Activated T-helper 17 cell treated with anti-CD3 and anti-CD28 coated beads, Interleukin-2, amount 50 U/mL, for 72 hours (primary cell): ENCODE measurements at regions not wholly inside any gene's neighbourhood (a gene's known extent, or its start where the extent isn't known, plus 50 kb on each side); places are given as distances from the start of the nearest gene placed in this dataset.

Source experiments
- ATAC-seq: fragments of 150-1000 bp; cut with Tn5 transposase; replicated peaks from 2 replicates; pipeline ENCODE4 v1.10.0; 2021; ENCODE audit warnings: mild to moderate bottlenecking, moderate library complexity
- H3K27ac Mint-ChIP-seq: one replicate; pipeline ENCODE4 v1.8.0; 2022; ENCODE audit warnings: mixed read lengths
- H3K27me3 Mint-ChIP-seq: one replicate; pipeline ENCODE4 v1.8.0; 2022; ENCODE audit warnings: mixed read lengths
- H3K36me3 Mint-ChIP-seq: one replicate; pipeline ENCODE4 v1.8.0; 2022; ENCODE audit warnings: low read depth, mild to moderate bottlenecking, mixed read lengths
- H3K4me1 Mint-ChIP-seq: one replicate; pipeline ENCODE4 v1.8.0; 2022; ENCODE audit warnings: mixed read lengths
- H3K4me3 Mint-ChIP-seq: one replicate; pipeline ENCODE4 v1.8.0; 2022; ENCODE audit warnings: mild to moderate bottlenecking, mixed read lengths
- H3K9me3 Mint-ChIP-seq: one replicate; pipeline ENCODE4 v1.8.0; 2022; ENCODE audit warnings: mixed read lengths

- H3K27me3 Mint-ChIP-seq = no peaks in the 10 kb centered on the region
- H3K27ac Mint-ChIP-seq = no peak overlapping the region
- no peaks in the 10 kb centered on the region for H3K36me3 Mint-ChIP-seq
- H3K4me3 Mint-ChIP-seq = no peak overlapping the region
- no peaks in the 10 kb centered on the region for H3K4me1 Mint-ChIP-seq
- peaks cover 11% of the 10 kb centered on the region for H3K9me3 Mint-ChIP-seq
- ATAC-seq = no peak
These were observed 370.8 kb upstream of the MEF2C start for GRCh38 chr5:89253666-89254352.

- Mint-ChIP-seq H3K36me3 (no peaks in the 10 kb centered on the region), H3K4me3 (no peak overlapping the region), H3K27ac (no peak overlapping the region), H3K9me3 (peaks cover 5% of the 10 kb centered on the region), H3K4me1 (no peaks in the 10 kb centered on the region), H3K27me3 (no peaks in the 10 kb centered on the region)
- ATAC-seq = no peak
These were observed 363.9 kb upstream of the MEF2C start for GRCh38 chr5:89246864-89247263.

DNA sequence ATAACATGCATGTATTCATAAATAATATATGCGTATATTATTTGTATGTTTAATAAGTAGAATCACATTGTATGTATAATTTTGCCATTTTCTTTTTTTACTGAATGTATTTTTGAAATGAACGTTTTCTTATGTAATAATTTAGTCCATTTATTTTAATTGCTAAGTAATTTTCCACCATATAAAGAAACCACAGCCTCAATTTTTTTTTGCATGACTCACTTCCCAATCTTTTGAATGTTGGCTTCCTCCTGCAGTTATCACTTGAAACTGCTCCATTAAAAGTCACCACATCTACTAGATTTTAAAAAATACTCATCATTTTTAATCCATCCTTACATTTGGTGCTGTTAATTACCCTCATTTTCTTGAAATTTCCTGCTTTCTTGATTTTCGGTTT lies 363.3 kb upstream of the MEF2C start:
- H3K9me3 Mint-ChIP-seq = peaks cover 5% of the 10 kb centered on the region
- no peak overlapping the region for H3K27ac Mint-ChIP-seq
- H3K4me3 Mint-ChIP-seq = no peak overlapping the region
- H3K27me3 Mint-ChIP-seq = no peaks in the 10 kb centered on the region
- no peaks in the 10 kb centered on the region for H3K4me1 Mint-ChIP-seq
- ATAC-seq = no peak
- no peaks in the 10 kb centered on the region for H3K36me3 Mint-ChIP-seq

GRCh38 chr5:89243611-89244010 lies 360.6 kb upstream of the MEF2C start:
- H3K36me3 Mint-ChIP-seq = no peaks in the 10 kb centered on the region
- no peak overlapping the region for H3K27ac Mint-ChIP-seq
- ATAC-seq = no peak
- no peaks in the 10 kb centered on the region for H3K27me3 Mint-ChIP-seq
- no peaks in the 10 kb centered on the region for H3K9me3 Mint-ChIP-seq
- no peak overlapping the region for H3K4me3 Mint-ChIP-seq
- no peaks in the 10 kb centered on the region for H3K4me1 Mint-ChIP-seq

DNA sequence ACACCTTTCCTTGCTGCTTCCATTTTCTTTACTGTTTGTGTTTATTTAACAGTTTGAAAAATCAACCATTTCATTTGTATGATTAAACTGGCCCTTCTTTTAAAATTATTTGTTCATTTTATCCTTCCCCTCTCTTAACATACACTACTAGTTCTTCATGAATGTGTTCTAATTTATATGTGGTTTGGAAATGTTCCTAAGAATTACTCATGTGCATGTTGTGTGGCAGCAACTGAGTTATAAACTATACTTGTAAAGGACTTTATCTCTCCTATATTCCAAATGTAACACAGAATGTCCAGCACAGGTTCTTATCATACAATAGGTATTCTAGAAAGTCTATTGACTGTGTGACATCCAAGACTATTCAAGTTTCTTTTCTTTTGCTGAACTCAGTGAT lies 358.2 kb upstream of the MEF2C start:
- H3K27me3 Mint-ChIP-seq = no peaks in the 10 kb centered on the region
- no peak overlapping the region for H3K4me3 Mint-ChIP-seq
- no peaks in the 10 kb centered on the region for H3K9me3 Mint-ChIP-seq
- ATAC-seq = no peak
- H3K36me3 Mint-ChIP-seq = no peaks in the 10 kb centered on the region
- H3K27ac Mint-ChIP-seq = no peak overlapping the region
- H3K4me1 Mint-ChIP-seq = no peaks in the 10 kb centered on the region

DNA sequence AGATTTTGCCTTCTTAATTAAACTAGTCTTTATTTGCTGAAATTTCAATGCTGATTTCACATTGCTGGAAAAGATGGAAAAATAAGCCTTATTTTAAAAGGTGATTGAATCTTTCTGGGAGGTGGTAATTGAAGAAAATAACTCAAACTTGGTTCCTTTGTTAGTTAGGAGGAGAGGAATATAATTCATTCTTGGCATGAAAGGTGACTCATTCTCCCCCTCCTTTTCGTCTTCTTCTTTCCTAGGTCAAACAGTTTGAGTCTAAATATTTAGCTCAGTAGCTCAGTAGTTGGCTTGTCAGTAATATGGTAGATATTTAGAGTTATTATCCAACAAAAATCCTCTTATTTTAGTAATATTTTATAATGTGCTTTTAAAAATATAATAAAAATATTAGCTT lies 353.9 kb upstream of the MEF2C start:
- H3K4me3 Mint-ChIP-seq = no peak overlapping the region
- no peaks in the 10 kb centered on the region for H3K9me3 Mint-ChIP-seq
- H3K27ac Mint-ChIP-seq = no peak overlapping the region
- no peaks in the 10 kb centered on the region for H3K27me3 Mint-ChIP-seq
- no peak for ATAC-seq
- H3K36me3 Mint-ChIP-seq = no peaks in the 10 kb centered on the region
- no peaks in the 10 kb centered on the region for H3K4me1 Mint-ChIP-seq

DNA sequence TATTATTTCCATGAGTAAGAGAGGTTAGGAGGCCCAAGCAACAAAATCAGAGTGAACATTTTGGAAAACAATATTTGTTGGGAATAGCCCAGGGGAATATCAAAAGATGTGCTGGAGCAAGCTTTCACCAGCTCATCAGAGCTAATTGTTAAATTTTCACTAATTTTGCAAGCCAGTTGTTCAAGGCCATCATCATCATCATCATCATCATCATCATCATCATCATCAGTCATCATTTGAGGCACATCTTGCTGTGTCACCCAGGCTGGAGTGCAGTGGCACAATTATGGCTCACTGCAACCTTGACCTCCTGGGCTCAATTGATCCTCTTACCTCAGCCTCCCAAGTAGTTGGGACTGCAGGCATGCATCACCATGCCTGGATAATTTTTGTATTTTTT lies 350.5 kb upstream of the MEF2C start:
- ATAC-seq = no peak
- Mint-ChIP-seq H3K9me3 (no peaks in the 10 kb centered on the region), H3K4me1 (no peaks in the 10 kb centered on the region), H3K4me3 (no peak overlapping the region), H3K36me3 (no peaks in the 10 kb centered on the region), H3K27me3 (no peaks in the 10 kb centered on the region), H3K27ac (no peak overlapping the region)

GRCh38 chr5:89232139-89232603 lies 349.2 kb upstream of the MEF2C start:
- Mint-ChIP-seq H3K4me1 (no peaks in the 10 kb centered on the region), H3K4me3 (no peak overlapping the region), H3K27me3 (no peaks in the 10 kb centered on the region), H3K36me3 (no peaks in the 10 kb centered on the region), H3K27ac (no peak overlapping the region), H3K9me3 (no peaks in the 10 kb centered on the region)
- ATAC-seq = no peak

- Mint-ChIP-seq H3K36me3 (no peaks in the 10 kb centered on the region), H3K27me3 (no peaks in the 10 kb centered on the region), H3K4me3 (no peak overlapping the region), H3K4me1 (no peaks in the 10 kb centered on the region), H3K27ac (no peak overlapping the region), H3K9me3 (no peaks in the 10 kb centered on the region)
- no peak for ATAC-seq
These were observed 347.2 kb upstream of the MEF2C start for GRCh38 chr5:89230178-89230577.

GRCh38 chr5:89229331-89230070 lies 346.5 kb upstream of the MEF2C start:
- ATAC-seq = no peak
- Mint-ChIP-seq H3K27ac (no peak overlapping the region), H3K4me3 (no peak overlapping the region), H3K9me3 (no peaks in the 10 kb centered on the region), H3K4me1 (no peaks in the 10 kb centered on the region), H3K36me3 (no peaks in the 10 kb centered on the region), H3K27me3 (no peaks in the 10 kb centered on the region)

DNA sequence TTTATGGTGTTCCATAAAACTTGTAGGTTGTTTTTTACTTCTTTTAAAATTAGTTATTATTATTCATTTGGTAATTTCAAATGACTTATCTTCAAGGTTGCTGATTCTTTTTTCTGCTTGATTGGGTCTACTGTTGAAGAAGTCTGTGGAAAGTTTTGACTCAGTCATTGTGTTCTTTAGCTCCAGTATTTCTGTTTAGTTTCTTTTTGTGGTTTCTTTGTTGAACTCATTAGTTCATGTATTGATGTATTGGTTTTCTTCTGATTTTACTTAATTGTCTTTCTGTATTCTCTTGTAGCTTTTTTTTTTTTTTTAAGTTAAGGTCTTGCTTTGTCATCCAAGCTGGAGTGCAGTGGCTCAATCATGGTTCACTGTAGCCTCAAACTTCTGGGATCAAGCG lies 345.4 kb upstream of the MEF2C start:
- H3K9me3 Mint-ChIP-seq = no peaks in the 10 kb centered on the region
- H3K36me3 Mint-ChIP-seq = no peaks in the 10 kb centered on the region
- H3K4me3 Mint-ChIP-seq = no peak overlapping the region
- no peaks in the 10 kb centered on the region for H3K27me3 Mint-ChIP-seq
- H3K27ac Mint-ChIP-seq = no peak overlapping the region
- ATAC-seq = no peak
- H3K4me1 Mint-ChIP-seq = no peaks in the 10 kb centered on the region

DNA sequence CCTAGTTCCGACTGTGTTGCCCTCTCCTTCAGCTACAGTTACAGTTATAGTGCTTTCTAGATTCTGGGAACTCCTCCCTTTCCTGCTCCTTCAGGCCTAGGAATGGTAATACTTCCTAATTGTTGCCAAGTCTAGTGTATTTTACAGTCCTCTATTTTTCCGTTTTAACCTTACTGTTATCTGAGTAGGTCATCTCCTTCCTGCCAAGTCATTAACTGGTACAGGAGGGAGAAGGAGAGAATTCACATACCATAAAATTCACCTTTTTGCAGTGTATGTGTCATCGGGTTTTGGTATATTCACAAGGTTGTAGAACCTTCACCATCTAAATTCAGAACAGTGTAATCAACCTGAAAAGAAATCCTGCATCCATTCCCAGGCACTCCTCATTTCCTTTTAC lies 335.4 kb upstream of the MEF2C start:
- no peak overlapping the region for H3K4me3 Mint-ChIP-seq
- H3K27ac Mint-ChIP-seq = no peak overlapping the region
- no peak for ATAC-seq
- no peaks in the 10 kb centered on the region for H3K36me3 Mint-ChIP-seq
- H3K4me1 Mint-ChIP-seq = no peaks in the 10 kb centered on the region
- no peaks in the 10 kb centered on the region for H3K27me3 Mint-ChIP-seq
- H3K9me3 Mint-ChIP-seq = peaks cover 11% of the 10 kb centered on the region

- Mint-ChIP-seq H3K36me3 (no peaks in the 10 kb centered on the region), H3K4me3 (no peak overlapping the region), H3K27me3 (no peaks in the 10 kb centered on the region), H3K9me3 (peaks cover 11% of the 10 kb centered on the region), H3K4me1 (no peaks in the 10 kb centered on the region), H3K27ac (no peak overlapping the region)
- no peak for ATAC-seq
These were observed 333.6 kb upstream of the MEF2C start for GRCh38 chr5:89216606-89217005.

DNA sequence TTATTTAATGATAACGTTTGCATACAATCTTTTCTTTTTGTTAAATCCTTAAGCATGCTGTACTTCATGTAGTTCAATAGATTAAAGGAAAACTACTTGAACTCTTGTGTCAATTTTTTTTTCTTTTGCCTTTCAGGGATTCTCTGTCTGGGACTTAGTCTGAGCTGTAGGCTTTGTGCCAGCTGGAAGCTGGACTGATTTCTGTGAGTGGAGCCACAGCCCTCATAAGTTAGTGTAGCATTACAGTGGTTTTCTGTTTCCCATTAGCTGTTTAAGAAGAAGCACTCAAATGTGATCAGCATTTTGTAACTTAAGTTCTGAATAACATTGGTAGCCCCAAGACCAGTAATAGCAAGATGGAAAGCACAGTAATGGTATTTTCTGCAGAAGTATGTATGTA lies 330.6 kb upstream of the MEF2C start:
- no peak for ATAC-seq
- no peaks in the 10 kb centered on the region for H3K4me1 Mint-ChIP-seq
- H3K4me3 Mint-ChIP-seq = no peak overlapping the region
- H3K27me3 Mint-ChIP-seq = no peaks in the 10 kb centered on the region
- no peaks in the 10 kb centered on the region for H3K36me3 Mint-ChIP-seq
- no peak overlapping the region for H3K27ac Mint-ChIP-seq
- H3K9me3 Mint-ChIP-seq = peaks cover 6% of the 10 kb centered on the region

- Mint-ChIP-seq H3K27me3 (no peaks in the 10 kb centered on the region), H3K4me1 (no peaks in the 10 kb centered on the region), H3K36me3 (no peaks in the 10 kb centered on the region), H3K4me3 (no peak overlapping the region), H3K9me3 (no peaks in the 10 kb centered on the region), H3K27ac (no peak overlapping the region)
- no peak for ATAC-seq
These were observed 328.9 kb upstream of the MEF2C start for GRCh38 chr5:89211836-89212235.
